Occipital lobe (tissue), 1 donor: ENCODE measurements at regions not wholly inside any gene's neighbourhood (a gene's known extent, or its start where the extent isn't known, plus 50 kb on each side); places are given as distances from the start of the nearest gene placed in this dataset.

ENCODE experiments used
- DNase-seq: peaks from one replicate; lab custom pipeline; 2025; lab: John Stamatoyannopoulos, UW

DNA sequence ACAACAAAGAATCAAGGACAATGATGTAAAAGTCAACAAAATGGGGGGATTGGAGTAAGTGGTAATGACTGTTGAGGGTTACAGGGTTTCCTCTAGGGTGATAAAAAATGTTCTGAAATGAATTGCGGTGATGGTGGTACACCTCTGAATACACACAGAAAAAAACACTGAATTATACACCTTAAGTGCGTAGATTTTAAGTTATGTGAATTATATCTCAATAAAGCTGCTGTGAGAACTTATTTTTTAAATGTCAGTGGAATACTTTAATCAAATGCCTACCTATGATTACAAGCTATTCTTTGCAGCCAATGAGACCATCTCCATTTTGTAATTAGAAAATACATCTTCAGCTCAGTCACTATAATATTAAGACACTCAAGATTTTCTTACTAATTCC, 53.5 kb downstream of the ZNF608 start:
- DNase-seq, result no peak

DNA sequence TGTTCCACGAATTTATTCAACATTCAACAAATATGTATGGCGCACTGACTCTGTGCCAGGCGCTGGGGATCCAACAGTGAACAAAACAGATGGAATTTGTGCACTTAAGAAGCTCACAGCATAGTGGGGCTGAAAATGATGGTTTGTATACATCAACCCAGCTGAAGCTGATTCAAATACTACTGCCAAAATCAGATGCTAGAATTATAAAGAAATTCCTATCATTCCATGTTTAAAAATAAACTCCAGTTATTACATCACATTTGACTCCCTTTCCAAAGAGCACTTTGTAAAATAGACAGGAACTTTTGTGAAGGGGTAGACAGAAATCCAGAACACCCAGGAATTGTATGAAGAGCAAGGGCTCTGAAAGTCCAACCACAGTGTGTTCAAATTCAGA, 54.1 kb downstream of the ZNF608 start:
- no peak for DNase-seq

DNA sequence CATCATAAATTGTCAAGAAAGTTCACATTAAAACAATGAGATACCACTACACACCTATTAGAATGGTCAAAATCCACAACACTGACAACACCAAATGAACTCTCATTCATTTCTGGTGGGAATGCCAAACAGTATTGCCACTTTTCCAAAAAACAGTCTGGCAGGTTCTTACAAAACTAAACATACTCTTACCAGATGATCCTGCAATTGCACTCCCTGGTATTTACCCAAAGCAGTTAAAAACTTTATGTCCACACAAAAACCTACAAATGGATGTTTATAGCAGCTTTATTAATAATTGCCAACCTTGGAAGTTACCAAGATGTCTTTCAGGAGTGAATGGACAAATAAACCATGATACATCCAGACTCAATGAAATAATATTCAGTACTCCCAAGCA, 56.8 kb downstream of the ZNF608 start:
- no peak for DNase-seq

DNA sequence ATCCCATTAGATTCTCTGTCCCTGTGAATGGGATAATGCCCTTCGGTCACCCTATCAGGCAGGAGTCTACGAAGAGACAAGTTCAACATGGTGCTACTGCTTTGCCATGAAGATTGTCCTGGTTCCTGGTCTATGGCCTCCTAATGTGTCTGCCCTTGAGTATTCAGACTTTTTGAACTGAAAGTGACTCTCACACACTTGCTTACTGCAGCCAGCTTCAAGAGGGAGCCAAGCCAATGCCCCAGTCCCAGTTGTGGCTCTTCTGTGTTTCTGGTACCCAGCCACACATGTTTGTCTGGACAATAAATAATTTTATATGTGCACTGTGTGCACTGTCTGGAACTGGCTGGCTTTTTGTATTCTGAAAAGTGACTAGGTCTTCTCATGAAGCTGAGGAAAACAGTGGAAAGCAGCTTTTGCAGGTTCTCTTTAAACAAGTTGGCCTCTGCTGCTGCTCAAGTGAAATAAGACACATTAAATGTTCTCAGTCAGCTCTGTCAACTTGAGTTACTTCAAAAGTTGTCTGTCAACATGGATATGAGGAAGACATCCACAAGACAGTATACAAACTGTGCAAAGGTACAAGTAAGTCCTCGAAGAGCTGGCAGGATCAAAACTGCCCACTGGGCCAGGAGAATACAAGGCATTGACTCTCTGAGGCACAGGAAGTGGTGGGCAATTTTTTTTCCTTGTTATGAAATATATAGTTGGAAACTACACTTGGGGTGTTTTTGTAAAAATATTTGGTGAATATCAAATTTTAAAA, 60.0 kb downstream of the ZNF608 start:
- no peak for DNase-seq

DNA sequence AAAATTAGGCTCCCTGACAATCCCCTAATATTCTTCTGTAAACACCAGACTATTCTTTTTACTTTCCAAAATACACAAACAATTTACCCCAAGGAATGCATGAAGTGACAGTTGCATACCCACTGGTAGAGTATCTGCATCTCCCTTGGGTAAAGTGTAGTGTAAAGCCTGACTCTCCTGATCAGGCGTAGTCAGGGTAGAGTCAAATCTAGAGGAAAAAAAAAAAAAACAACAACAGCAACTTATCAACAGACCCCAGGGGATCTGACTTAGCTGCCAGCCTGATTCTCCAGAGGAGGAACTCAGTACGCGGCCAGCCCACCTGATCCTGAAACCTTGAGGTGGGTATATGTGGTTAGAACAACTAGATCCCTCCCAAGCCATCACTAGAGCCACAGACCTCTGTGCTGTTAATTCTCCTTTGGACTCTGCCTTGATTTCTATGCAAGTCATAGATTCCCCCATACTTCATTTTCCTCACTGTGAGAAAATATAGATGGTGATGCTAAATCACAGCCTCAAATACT, 61.0 kb downstream of the ZNF608 start:
- DNase-seq, result no peak

DNA sequence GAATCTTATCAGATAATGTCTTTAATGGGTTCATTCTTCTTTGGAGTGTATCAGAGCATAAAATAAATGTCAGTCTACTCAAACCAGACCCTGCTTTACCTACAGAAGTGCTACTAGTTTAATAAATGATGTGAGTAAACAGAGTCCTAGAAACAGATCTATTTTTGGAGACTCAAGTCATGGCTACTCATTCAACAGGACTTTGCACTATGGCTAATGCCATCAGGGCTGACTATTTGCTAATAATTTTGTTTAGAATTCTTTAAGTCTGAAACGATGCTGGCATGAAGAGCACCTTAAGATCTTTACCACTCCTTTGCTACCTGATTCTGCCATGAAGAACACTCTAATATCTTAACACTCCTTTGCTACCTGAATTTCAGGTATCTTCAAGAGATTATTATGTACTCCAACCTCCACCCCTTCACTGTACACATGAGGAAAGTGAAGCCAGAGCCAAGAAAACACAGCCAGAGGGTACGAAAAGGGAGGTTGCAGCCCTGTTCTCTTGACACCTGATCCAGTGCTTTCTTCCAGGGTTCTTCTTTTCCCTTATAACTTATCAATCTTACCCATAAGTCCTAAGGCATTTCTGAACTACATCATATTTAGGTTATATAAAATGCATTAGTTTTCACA, 62.4 kb downstream of the ZNF608 start:
- no peak for DNase-seq

DNA sequence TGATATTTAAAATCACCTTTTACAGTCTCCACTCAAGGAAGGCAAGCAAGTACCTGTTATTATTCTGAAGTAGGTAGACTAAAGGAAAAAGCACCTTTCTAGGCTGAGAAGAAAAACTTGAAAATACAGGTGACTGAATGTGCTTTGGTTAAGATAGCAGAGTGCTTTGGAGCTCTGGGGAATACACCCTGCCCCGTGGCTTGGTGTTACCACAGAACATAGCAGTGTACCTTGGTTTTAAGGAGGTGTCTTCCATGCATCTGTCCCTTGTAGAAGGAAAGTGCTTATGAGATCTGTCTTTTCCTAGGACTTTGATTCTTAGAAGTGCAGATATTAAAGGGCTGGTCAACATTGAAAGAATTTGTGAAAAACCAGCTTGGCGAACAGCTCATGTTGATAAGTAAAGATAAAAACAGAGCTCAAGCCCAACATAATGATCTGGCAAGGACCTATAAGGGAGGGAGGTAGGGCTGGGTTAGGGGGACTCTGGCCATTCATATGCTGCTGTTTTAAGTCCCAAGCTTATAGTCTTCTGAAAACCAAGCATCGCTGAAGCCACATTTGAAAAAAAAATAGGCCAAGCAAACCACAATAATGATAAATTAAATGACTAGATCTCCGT, 66.8 kb downstream of the ZNF608 start:
- DNase-seq, result no peak

DNA sequence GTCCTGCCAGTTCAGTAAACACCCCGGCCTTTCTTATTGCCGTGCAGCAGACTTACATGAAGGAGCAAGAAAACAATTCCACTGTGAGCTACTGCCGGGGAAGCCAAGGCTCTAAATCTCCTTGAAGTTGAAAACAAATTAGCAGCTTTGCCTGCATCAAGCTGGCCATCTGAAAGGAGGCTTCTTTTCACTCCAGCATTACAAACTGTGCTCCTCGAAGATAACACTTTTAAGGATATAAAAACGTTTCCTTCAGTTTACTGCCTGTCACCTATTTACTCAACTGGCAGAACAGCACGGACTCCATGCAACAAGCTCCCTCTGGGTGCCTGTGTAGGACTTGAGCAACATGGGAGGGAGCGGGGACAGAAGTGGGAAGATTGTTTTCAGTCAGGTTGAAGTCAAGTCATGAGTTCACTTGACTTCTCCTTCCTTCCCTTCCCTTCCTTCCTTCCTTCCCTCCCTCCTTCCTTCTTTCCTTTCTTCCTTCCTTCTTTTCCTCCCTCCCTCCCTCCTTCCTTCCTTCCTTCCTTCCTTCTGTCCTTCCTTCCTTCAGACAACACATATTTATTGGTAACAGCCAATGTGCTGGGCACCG, 67.4 kb downstream of the ZNF608 start:
- DNase-seq, result no peak

DNA sequence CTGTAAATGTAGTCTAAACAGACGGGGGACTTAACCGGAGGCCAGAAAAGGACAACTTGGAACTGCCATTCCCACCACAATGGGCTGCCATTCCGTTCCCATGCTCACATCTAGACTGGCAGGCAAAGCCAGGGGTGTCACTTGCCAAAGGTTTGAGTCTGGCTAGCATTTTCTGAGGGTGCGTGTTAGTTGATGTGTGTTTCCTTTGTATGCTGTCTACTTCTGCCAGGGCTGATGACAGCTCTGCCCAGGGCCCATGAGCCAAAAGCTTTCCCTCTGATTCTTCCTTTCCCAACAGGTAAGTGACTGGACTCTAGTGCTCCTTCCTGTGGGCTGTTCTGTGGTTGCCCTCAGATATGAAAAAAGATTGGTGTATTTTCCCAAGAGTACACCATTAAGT, 68.0 kb downstream of the ZNF608 start:
- no peak for DNase-seq

DNA sequence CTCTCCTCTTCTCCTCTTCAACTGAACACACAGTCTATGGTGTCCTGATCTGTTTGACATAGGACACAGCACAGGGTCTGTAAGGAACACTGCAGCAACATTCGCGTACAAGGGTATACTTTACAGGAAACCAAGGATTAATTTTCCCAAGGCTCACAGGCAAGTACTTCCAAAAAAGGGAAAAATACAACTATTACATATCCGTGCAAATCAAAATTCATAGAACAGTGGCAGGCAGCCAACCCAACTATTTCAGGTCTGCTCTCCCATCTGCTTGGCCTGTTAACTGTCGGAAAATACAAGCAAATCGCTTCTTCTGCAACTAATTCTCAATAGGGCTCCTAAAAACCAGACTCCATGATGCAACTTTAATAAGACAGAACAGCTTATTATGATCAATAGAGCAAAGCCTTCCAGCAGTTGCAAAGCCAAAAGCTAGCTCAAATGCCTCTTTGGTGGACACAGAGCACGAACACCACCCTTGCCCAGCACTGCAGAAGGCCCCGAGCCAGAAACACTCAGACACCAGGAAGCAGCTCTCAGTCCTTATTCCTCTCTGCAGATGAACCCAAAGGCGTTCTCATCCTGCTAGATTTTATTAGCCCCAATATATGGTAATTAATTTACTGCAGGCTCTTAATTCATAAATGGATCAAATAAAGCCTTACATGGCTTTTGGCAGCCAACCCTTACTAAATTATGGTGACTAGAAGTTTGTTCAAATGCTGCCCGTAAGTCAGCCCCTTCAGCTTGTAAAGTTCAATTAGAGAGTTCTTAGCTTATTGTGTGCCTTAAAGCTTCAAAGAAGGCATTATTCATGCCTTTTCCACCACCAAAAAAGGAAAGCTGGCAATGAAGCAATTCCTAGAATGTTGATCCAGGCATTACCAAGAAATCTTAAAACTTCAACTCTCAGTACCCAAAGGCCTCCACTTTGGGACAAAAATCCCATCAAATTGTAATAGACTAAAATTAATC, 68.8 kb downstream of the ZNF608 start:
- DNase-seq, result peak; percentile 12

DNA sequence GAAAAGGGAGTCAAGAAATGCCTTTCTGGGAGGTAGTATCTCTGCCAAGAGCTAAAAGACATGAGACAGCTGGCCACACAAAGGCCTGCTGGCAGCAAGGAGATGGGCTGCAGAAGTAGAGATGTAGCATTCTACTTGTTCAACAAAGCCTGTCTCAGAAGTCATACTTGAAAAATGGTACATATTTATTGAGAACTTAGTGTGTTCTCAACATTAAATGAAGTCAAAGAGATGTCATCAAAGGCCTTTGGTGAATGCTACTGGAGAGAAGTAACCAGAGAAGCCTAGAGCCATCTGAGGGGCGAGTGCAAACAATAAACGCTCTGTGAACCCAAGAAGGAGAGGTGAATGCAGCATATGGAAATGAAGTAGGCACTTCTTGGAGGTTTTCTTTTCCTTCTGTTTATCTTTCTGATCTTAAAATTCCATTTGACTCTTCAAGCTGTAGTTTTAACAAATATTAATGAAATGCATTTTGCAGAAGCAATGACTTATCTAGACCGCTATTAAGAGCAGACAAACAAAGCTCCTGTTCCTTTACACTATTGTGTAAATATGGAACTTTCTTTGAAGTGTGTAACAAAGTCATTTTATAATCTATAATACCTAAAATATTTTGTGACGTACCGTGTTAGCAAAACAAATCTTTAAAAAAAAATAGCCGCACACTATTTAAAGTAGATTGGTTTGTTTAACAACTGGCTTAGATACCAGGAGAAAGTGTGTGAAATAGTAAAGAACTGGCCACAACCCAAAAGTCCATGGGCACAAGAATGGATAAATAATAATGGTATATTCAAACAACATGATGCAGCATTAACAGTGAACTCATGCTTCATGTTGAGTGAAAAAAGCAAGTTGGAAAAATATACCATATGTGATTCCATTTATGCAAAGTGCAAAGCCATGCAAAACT, 70.2 kb downstream of the ZNF608 start:
- DNase-seq, result no peak

DNA sequence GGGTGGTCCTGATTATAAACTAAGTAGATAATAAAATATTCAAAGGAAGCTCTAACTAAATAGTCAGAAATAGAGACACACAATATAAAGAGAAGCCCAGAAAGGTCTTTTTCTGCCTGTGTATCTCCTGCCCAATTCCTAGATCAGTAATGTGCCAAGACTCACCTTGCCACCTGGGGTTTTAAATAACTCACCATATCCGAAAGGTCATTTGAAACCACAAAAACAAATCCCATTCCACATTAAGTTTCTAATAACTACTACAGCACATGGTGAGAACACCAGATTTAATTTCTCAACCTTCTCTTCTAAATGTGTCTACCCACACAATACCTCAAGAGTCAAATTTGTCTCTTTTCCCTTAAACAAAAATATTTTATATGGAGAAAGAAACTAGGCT, 75.2 kb downstream of the ZNF608 start:
- DNase-seq, result no peak

DNA sequence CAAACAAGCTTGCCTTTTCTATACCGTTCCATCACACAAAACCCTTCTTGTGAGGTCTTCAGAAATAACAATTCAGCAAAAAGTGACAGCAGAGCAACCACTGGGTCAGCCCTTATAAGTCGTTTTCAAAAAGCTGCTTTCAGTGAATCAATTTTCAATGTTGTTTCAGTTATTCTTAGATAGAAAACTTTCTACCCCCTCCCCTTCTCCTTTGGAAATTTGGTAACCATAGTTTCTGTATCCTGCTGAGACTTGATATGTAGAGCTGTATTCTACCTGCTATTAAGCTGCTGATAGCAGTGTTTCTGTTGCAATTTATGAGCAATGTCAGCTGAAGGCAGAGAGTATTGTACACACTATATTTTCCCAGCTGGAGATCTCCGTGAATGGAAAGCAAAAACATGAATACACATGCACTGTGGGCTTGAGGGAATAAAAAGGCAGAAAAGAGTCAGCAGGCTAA, 75.7 kb downstream of the ZNF608 start:
- DNase-seq, result no peak

DNA sequence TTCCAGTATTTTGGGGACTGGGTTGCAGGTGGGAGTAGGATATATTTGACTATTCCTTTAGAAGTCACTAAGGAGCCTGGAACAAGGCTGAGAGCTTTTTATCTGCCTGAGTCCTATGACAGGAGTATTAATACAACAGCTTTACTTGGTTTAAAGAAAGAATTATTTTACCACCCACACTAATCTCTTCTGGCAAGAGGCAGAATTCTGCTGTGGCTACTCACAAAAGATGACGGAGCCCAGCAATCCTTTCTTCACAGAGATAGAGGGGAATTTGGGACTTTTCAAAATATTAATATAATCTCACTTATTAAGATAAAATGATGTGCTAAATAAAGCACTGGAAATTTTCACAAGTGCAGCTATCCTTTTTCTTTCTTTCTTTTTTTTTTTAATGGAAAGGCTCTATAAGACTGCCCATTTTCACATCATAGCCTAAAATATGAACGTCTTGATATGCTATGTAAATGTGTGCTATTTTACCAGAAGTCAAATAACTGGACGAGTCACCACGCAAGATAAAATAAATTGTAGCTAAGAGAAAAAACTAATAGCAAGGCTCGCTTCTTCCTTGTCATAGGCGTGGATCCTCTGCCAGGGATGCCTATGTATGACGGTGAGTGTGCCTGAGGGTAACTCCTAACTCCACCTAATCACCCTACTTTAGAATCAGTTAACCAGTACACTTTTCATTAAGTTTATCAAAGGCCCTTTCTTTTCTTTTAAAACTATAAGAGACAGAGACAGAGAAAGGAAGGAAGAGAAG, 76.3 kb downstream of the ZNF608 start:
- no peak for DNase-seq

DNA sequence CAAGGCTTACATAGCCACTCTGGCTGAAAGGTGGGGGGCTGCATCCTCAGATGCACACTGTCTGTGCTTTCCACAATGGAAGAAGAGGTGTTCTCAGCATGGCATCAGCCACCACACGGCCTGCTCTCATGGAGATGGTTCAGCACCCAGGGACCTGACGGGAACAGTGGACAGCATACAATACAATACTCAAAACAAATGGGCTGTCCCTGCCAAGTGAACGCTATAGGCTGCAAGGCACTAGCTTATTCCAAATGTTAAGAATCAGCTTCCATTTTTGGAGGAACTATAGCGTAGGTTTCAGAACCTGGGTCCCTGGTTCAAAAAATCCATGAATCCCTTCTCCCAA, 77.2 kb downstream of the ZNF608 start:
- no peak for DNase-seq

DNA sequence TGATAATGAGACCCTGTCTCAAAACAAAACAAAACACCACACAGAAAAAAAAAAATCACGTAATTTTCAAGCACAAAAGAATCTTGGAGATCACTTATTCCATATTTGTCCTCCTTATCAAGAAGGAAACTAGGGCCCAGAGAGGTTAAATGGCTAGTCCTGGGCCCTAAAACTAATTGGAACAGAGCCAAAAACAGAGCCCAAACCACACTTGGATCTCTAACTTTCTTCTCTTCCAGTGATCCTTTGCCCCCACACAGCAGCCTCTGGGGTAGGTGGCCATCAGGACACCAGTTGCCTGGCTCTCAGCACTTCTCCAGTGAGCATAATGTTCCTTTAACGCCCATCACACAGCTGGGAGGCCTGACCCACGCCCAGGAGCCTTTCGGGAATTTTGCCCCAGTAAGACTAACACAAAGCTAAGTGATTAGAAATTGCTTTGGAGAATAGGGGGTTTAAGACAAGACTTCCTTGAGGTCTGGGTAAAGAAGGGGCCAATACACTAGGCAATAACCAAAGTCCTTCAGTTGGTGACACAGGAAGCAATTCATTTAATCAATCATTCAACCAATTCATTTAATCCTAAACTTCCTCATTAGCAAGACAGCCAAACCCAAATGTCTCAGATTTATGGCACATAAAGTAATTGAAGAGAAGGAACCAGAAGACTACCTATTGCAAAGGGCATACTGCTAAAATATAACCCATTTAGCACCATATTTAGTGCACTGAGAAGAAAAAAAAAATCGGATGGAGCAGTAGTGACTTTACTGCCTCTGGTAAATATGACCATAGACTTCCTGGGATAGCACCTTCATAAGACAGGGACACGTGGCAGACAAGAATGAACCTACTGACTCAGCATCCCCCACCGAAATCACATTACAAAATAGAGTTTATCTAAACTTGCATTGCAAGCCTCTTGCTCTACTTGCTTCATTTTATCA, 77.8 kb downstream of the ZNF608 start:
- DNase-seq, result no peak

DNA sequence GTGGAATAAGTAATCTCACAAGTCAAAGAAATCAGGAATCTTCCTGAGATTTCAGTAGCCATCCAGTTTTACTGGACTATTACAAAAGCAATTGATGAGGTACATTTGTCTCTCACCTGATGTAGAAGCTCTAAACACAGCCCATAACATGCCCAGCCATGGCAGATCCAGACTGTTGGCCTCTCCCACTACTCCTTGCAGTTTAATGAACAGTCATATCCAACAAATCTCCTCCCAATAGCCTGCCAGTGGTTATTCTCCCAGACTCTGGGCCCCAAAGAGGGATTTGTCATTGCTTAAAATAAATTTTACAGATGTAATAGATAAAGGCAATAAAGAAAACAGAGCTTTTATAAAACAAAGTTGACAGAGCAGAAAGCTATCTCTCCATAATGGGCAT, 80.8 kb downstream of the ZNF608 start:
- DNase-seq, result no peak

DNA sequence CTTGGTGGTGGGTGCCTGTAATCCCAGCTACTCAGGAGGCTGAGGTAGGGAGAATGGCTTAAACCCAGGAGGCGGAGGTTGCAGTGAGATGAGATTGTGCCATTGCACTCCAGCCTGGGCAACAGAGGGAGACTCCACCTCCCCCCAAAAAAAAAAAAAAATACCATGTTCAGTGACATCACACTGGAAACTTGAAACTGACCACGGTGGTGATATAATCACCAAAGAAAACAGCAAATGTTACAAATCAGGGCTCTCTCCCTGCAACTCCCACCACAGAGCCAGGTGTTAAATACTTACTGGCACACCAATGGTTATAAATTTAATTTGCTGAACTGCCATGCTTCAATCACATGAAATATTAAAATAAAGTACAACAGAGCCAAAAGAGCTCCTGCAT, 81.4 kb downstream of the ZNF608 start:
- DNase-seq, result no peak
